GM19438 (cell line): ENCODE measurements at regions not wholly inside any gene's neighbourhood (a gene's known extent, or its start where the extent isn't known, plus 50 kb on each side); places are given as distances from the start of the nearest gene placed in this dataset.

Source experiments
- ATAC-seq: cut with Tn5 transposase; IDR thresholded peaks from one replicate; pipeline ENCODE4 v1.9.1; 2021; ENCODE audit warnings: low read depth; ENCODE audit not compliant: unreplicated experiment

- no peak for ATAC-seq
Observed at GRCh38 chr20:60124776-60125381, 166.7 kb downstream of the CDH26 start.

- ATAC-seq: no peak
Observed at GRCh38 chr20:60125513-60125912, 167.3 kb downstream of the CDH26 start.

- ATAC-seq: no peak
Observed at GRCh38 chr20:60126975-60127374, 168.8 kb downstream of the CDH26 start.

GRCh38 chr20:60131375-60131774, 173.2 kb downstream of the CDH26 start:
- ATAC-seq: no peak

- no peak for ATAC-seq
Observed at GRCh38 chr20:60132162-60132826, 174.1 kb downstream of the CDH26 start.

GRCh38 chr20:60132827-60133670, 174.8 kb downstream of the CDH26 start:
- no peak for ATAC-seq

GRCh38 chr20:60135276-60135675, 177.1 kb downstream of the CDH26 start:
- no peak for ATAC-seq

GRCh38 chr20:60136645-60137401, 178.6 kb downstream of the CDH26 start:
- ATAC-seq: no peak

GRCh38 chr20:60137657-60138245, 179.5 kb downstream of the CDH26 start:
- no peak for ATAC-seq

- ATAC-seq: no peak
Observed at GRCh38 chr20:60138256-60139220, 180.3 kb downstream of the CDH26 start.

- ATAC-seq: no peak
Observed at GRCh38 chr20:60139663-60140446, 181.6 kb downstream of the CDH26 start.

- ATAC-seq: no peak
Observed at GRCh38 chr20:60142587-60142986, 184.4 kb downstream of the CDH26 start.

GRCh38 chr20:60143261-60143842, 185.1 kb downstream of the CDH26 start:
- no peak for ATAC-seq

GRCh38 chr20:60144404-60144803, 186.2 kb downstream of the CDH26 start:
- ATAC-seq: no peak

GRCh38 chr20:60144974-60145527, 186.8 kb downstream of the CDH26 start:
- no peak for ATAC-seq

- no peak for ATAC-seq
Observed at GRCh38 chr20:60147004-60147403, 188.8 kb downstream of the CDH26 start.

GRCh38 chr20:60148885-60149284, 190.7 kb downstream of the CDH26 start:
- ATAC-seq: no peak

- no peak for ATAC-seq
Observed at GRCh38 chr20:60152792-60153191, 194.6 kb downstream of the CDH26 start.
